Endothelial cell of umbilical vein (primary cell): ENCODE measurements at regions not wholly inside any gene's neighbourhood (a gene's known extent, or its start where the extent isn't known, plus 50 kb on each side); places are given as distances from the start of the nearest gene placed in this dataset.

Source experiments
- BruUV-seq: library from RNA; stranded (reverse); fragments of 400-500 nt; replicated peaks from 2 replicates; lab custom pipeline; 2021; lab: Mats Ljungman, UMichigan
- CTCF ChIA-PET: fragments of 300-600, 350-600 bp; sonication (Branson Sonifier 250); formaldehyde crosslinking; loops from one replicate; lab custom pipeline; 2021; ENCODE audit warnings: antibody characterized with exemption, inconsistent platforms; lab: Charles Lee
- POLR2A ChIA-PET: fragments of 300-600, 350-600 bp; sonication (Branson Sonifier 250); formaldehyde crosslinking; loops from one replicate; lab custom pipeline; 2021; ENCODE audit warnings: antibody characterized with exemption, inconsistent platforms; lab: Charles Lee
- DNase-seq: peaks from one replicate; pipeline ENCODE4 v3.0.0-alpha.2; 2011; ENCODE audit warnings: low read depth, low spot score
- FAIRE-seq: peaks from 2 replicates; lab custom pipeline; 2011; peaks lifted over from hg19 to GRCh38; lab: Jason Lieb, UNC
- H2AFZ ChIP-seq: 2 replicates; pipeline ENCODE4 v1.6.0; 2012; ENCODE audit warnings: low read depth, low read length, control low read depth, inconsistent platforms
- H3K27ac ChIP-seq: 2 replicates; pipeline ENCODE4 v1.5.1; 2011; ENCODE audit warnings: low read depth, mild to moderate bottlenecking, control low read depth, low read length, moderate library complexity; ENCODE audit not compliant: insufficient read depth
- H3K27me3 ChIP-seq, 2 experiments: 2 replicates each; pipeline versions ENCODE4 v1.6.0 to v1.6.1; 2011; ENCODE audit warnings: low read length in 2 of 2, mixed read lengths in 1 of 2; ENCODE audit not compliant: control insufficient read depth in 2 of 2, insufficient read depth in 2 of 2
- H3K36me3 ChIP-seq, 2 experiments: 2 replicates in 1 of 2; 3 replicates in 1 of 2; pipeline ENCODE4 v1.5.1; 2011; ENCODE audit warnings: low read length in 2 of 2, mild to moderate bottlenecking in 1 of 2, moderate library complexity in 1 of 2; ENCODE audit not compliant: control insufficient read depth in 2 of 2, insufficient read depth in 2 of 2; ENCODE audit errors: extremely low read depth in 1 of 2
- H3K4me1 ChIP-seq: 3 replicates; pipeline ENCODE4 v1.5.1; 2011; ENCODE audit warnings: mild to moderate bottlenecking, low read length; ENCODE audit not compliant: control insufficient read depth, insufficient read depth; ENCODE audit errors: extremely low read depth
- H3K4me2 ChIP-seq: 2 replicates; pipeline ENCODE4 v1.6.1; 2011; ENCODE audit warnings: low read length, control low read depth, mixed read lengths; ENCODE audit not compliant: insufficient read depth
- H3K4me3 ChIP-seq, 3 experiments: fragments of 200-600 bp in 1 of 3; sonication (generic), shearing (Covaris generic) in 1 of 3; replicated peaks in 1 of 3; 2 replicates each; pipeline ENCODE4 v1.5.1; 2011 to 2016; ENCODE audit warnings: control low read depth in 3 of 3, low read length in 3 of 3, mild to moderate bottlenecking in 2 of 3, inconsistent platforms in 1 of 3, low read depth in 1 of 3, moderate library complexity in 1 of 3; ENCODE audit not compliant: insufficient read depth in 1 of 3
- H3K79me2 ChIP-seq: 2 replicates; pipeline ENCODE4 v1.6.0; 2012; ENCODE audit warnings: low read length, inconsistent platforms; ENCODE audit not compliant: control insufficient read depth, insufficient read depth
- H3K9ac ChIP-seq: replicated peaks from 2 replicates; pipeline ENCODE3; 2011; ENCODE audit warnings: low read length, control low read depth; ENCODE audit not compliant: insufficient read depth; ENCODE audit errors: extremely low read depth
- H3K9me1 ChIP-seq: replicated peaks from 3 replicates; pipeline ENCODE4 v1.6.0; 2011; ENCODE audit warnings: mild to moderate bottlenecking, low read length; ENCODE audit not compliant: control insufficient read depth, insufficient read depth; ENCODE audit errors: extremely low read depth
- H3K9me3 ChIP-seq: replicated peaks from 2 replicates; pipeline ENCODE4 v1.5.1; 2012; ENCODE audit warnings: low read length, inconsistent platforms; ENCODE audit not compliant: control insufficient read depth, insufficient read depth
- H4K20me1 ChIP-seq: replicated peaks from 2 replicates; pipeline ENCODE3; 2011; ENCODE audit warnings: mild to moderate bottlenecking, low read length; ENCODE audit not compliant: control insufficient read depth, insufficient read depth; ENCODE audit errors: extremely low read depth
- EZH2 ChIP-seq: IDR thresholded peaks from 2 replicates; pipeline ENCODE4 v1.6.1; 2012; ENCODE audit warnings: borderline replicate concordance, low read depth, mild to moderate bottlenecking, moderate library complexity, low read length, inconsistent platforms; ENCODE audit not compliant: severe bottlenecking
- FOS ChIP-seq: IDR thresholded peaks from 2 replicates; pipeline ENCODE4 v1.6.1; 2011; ENCODE audit warnings: mild to moderate bottlenecking, low read length, moderate library complexity, borderline replicate concordance; ENCODE audit not compliant: insufficient read depth
- GATA2 ChIP-seq: IDR thresholded peaks from 2 replicates; pipeline ENCODE4 v1.7.0; 2011; ENCODE audit warnings: low read depth, mild to moderate bottlenecking, moderate library complexity, mixed read lengths, low read length; ENCODE audit not compliant: insufficient read length, insufficient read depth
- JUN ChIP-seq: IDR thresholded peaks from 2 replicates; pipeline ENCODE4 v1.6.1; 2011; ENCODE audit warnings: borderline replicate concordance, low read depth; ENCODE audit not compliant: insufficient read length, insufficient read depth
- MAX ChIP-seq: IDR thresholded peaks from 2 replicates; pipeline ENCODE4 v1.6.1; 2011; ENCODE audit not compliant: insufficient read depth, insufficient read length
- MYC ChIP-seq: IDR thresholded peaks from one replicate; pipeline ENCODE4 v1.6.1; 2011; ENCODE audit warnings: mild to moderate bottlenecking, low read depth, low read length
- POLR2A ChIP-seq: IDR thresholded peaks from 2 replicates; pipeline ENCODE4 v1.6.1; 2012; ENCODE audit warnings: low read depth, mild to moderate bottlenecking, control low read depth, low read length
- POLR2AphosphoS5 ChIP-seq: IDR thresholded peaks from 2 replicates; pipeline ENCODE4 v1.6.1; 2012; ENCODE audit warnings: low read depth, mild to moderate bottlenecking, control low read depth, low read length, moderate library complexity; ENCODE audit not compliant: insufficient read depth
- dilution Hi-C: fragments of 300-500 bp; cut with MboI; formaldehyde crosslinking; loops from one replicate; pipeline ENCODE4 v1.15.0; 2019; ENCODE audit warnings: low sequenced_read_pairs; ENCODE audit not compliant: extremely low pct_ligation_motif_present
- intact Hi-C: fragments of 100-400 bp; cut with micrococcal nuclease; formaldehyde crosslinking; loops from one replicate; pipeline ENCODE4 v1.10.0; 2022
- TF ChIP-seq, protein P1 (sequence below), 2 donors: IDR thresholded peaks; 1 replicate in 1 of 2; 2 replicates in 1 of 2; pipeline ENCODE4 v1.5.1; 2011; ENCODE audit warnings: low read length in 2 of 2, mild to moderate bottlenecking in 2 of 2, moderate library complexity in 2 of 2, control low read depth in 1 of 2, inconsistent platforms in 1 of 2, low read depth in 1 of 2; ENCODE audit not compliant: insufficient read depth in 1 of 2; ENCODE audit errors: extremely low read depth in 1 of 2

GRCh38 chr7:3172768-3173280 is 128.2 kb upstream of the SDK1 start:
- dilution Hi-C loops (no loop called here), intact Hi-C loops (no loop called here)
- Histone ChIP-seq H4K20me1 (no peaks in the 10 kb centered on the region), H3K36me3 (no peaks in the 10 kb centered on the region), H3K9me1 (no peaks in the 10 kb centered on the region), H3K79me2 (no peaks in the 10 kb centered on the region), H3K9ac (no peak overlapping the region), H2AFZ (no peak overlapping the region), H3K27me3 (no peaks in the 10 kb centered on the region), H3K4me2 (no peak overlapping the region), H3K27ac (no peak overlapping the region), H3K4me1 (no peaks in the 10 kb centered on the region), H3K4me3 (no peak overlapping the region), H3K9me3 (no peaks in the 10 kb centered on the region)
- no TSS peak for BruUV-seq
- no peak for FAIRE-seq
- no peak for DNase-seq
- ChIA-PET POLR2A (no interaction called here), CTCF (no interaction called here)
- TF ChIP-seq FOS (no peak), JUN (no peak), MAX (no peak), GATA2 (no peak), MYC (no peak), POLR2A (no peak), EZH2 (no peak), POLR2AphosphoS5 (no peak)
- TF ChIP-seq, protein P1, sequence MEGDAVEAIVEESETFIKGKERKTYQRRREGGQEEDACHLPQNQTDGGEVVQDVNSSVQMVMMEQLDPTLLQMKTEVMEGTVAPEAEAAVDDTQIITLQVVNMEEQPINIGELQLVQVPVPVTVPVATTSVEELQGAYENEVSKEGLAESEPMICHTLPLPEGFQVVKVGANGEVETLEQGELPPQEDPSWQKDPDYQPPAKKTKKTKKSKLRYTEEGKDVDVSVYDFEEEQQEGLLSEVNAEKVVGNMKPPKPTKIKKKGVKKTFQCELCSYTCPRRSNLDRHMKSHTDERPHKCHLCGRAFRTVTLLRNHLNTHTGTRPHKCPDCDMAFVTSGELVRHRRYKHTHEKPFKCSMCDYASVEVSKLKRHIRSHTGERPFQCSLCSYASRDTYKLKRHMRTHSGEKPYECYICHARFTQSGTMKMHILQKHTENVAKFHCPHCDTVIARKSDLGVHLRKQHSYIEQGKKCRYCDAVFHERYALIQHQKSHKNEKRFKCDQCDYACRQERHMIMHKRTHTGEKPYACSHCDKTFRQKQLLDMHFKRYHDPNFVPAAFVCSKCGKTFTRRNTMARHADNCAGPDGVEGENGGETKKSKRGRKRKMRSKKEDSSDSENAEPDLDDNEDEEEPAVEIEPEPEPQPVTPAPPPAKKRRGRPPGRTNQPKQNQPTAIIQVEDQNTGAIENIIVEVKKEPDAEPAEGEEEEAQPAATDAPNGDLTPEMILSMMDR (IDR thresholded peaks at IDR 0.05; ENCODE audit: extremely low read depth in 1 of 2, insufficient read depth in 1 of 2, low read depth in 1 of 2, low read length in 2 of 2): no peak
